WERI-Rb-1 (cell line): ENCODE measurements at regions not wholly inside any gene's neighbourhood (a gene's known extent, or its start where the extent isn't known, plus 50 kb on each side); places are given as distances from the start of the nearest gene placed in this dataset.
"Not testable (repeated sequence)": the region's sequence is repeated elsewhere in the genome, so short reads cannot be mapped to it uniquely, and the experiment has no call there.

Experiments used
- DNase-seq: peaks from one replicate; pipeline ENCODE4 v3.0.0-alpha.2; 2020
- H3K27ac ChIP-seq: fragments of 250-450 bp; sonication (Bioruptor Pico); 2 replicates; pipeline ENCODE4 v1.5.1; 2020; ENCODE audit warnings: mild to moderate bottlenecking, moderate library complexity
- H3K27me3 ChIP-seq: fragments of 250-450 bp; sonication (Bioruptor Pico); 2 replicates; pipeline ENCODE4 v1.5.1; 2021; ENCODE audit warnings: mild to moderate bottlenecking, low read depth, moderate library complexity; ENCODE audit not compliant: insufficient read depth, severe bottlenecking
- H3K36me3 ChIP-seq: fragments of 250-450 bp; sonication (Bioruptor Pico); 2 replicates; pipeline ENCODE4 v1.5.1; 2020; ENCODE audit warnings: mild to moderate bottlenecking, moderate library complexity
- H3K4me3 ChIP-seq: 2 replicates; pipeline ENCODE4 v1.5.1; 2011; ENCODE audit warnings: low read depth, mild to moderate bottlenecking, control low read depth, low read length
- H3K9me3 ChIP-seq: fragments of 250-450 bp; sonication (Bioruptor Pico); 2 replicates; pipeline ENCODE4 v1.5.1; 2021; ENCODE audit warnings: mild to moderate bottlenecking, moderate library complexity; ENCODE audit not compliant: severe bottlenecking
- CTCF ChIP-seq: IDR thresholded peaks from 2 replicates; pipeline ENCODE4 v1.5.1; 2011; ENCODE audit warnings: low read depth, mild to moderate bottlenecking, control low read depth, inconsistent platforms, low read length

- H3K27ac ChIP-seq: no peak overlapping the region
- no peaks in the 10 kb centered on the region for H3K9me3 ChIP-seq
- H3K36me3 ChIP-seq: no peaks in the 10 kb centered on the region
- no peak for TF ChIP-seq CTCF
- H3K4me3 ChIP-seq: no peak overlapping the region
- no peak for DNase-seq
- H3K27me3 ChIP-seq: no peaks in the 10 kb centered on the region
Observed at GRCh38 chr5:117357886-117358285, 783.3 kb upstream of the SEMA6A start.

- Histone ChIP-seq H3K9me3 (no peaks in the 10 kb centered on the region), H3K4me3 (no peak overlapping the region), H3K27me3 (no peaks in the 10 kb centered on the region), H3K36me3 (no peaks in the 10 kb centered on the region), H3K27ac (no peak overlapping the region)
- no peak for DNase-seq
- TF ChIP-seq CTCF: no peak
Observed at GRCh38 chr5:117347280-117347679, 772.7 kb upstream of the SEMA6A start.

GRCh38 chr5:117343726-117344125, 769.1 kb upstream of the SEMA6A start:
- not testable (repeated sequence) for H3K4me3 ChIP-seq, H3K27ac ChIP-seq, H3K9me3 ChIP-seq, H3K27me3 ChIP-seq, DNase-seq, H3K36me3 ChIP-seq

DNA sequence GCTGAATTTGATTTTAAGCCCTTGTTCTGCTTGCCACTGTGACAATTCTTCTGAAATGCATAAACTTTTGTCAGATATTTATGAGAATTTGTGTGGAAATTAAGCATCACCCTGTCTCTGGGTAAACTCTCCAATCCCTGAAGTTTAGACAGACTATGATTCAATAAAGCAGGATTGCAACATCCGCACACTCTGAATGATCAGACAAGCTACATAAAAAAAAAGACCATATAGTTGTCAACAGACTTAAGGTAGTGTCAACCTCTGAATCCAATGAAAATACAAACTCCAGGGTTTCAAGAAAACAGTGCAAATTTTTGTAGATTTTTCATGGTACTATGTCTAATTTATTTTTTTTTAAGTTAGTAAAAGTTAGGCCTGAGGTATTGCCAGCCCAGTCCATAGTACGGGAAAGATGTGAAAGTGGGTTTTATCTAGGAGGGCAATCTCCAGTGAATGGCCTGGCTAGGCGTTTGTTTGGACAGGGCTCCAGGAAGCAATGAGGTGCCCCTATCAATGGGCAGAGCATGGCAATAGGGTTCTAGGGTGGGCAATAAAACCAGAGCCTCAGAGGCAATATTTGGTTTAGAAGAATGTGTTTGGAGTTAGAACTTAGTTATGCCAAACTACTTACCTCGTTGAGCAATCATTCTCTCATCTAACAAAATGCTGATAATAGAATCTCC, 762.6 kb upstream of the SEMA6A start:
- TF ChIP-seq CTCF: no peak
- H3K27ac ChIP-seq: no peak overlapping the region
- no peak for DNase-seq
- no peak overlapping the region for H3K4me3 ChIP-seq
- H3K9me3 ChIP-seq: no peaks in the 10 kb centered on the region
- no peaks in the 10 kb centered on the region for H3K27me3 ChIP-seq
- H3K36me3 ChIP-seq: no peaks in the 10 kb centered on the region

GRCh38 chr5:117336208-117336607, 761.6 kb upstream of the SEMA6A start:
- H3K4me3 ChIP-seq: no peak overlapping the region
- no peaks in the 10 kb centered on the region for H3K36me3 ChIP-seq
- no peak overlapping the region for H3K27ac ChIP-seq
- TF ChIP-seq CTCF: no peak
- no peaks in the 10 kb centered on the region for H3K9me3 ChIP-seq
- DNase-seq: no peak
- no peaks in the 10 kb centered on the region for H3K27me3 ChIP-seq

GRCh38 chr5:117333011-117333410, 758.4 kb upstream of the SEMA6A start:
- TF ChIP-seq CTCF: no peak
- Histone ChIP-seq H3K27ac (no peak overlapping the region), H3K9me3 (no peaks in the 10 kb centered on the region), H3K27me3 (no peaks in the 10 kb centered on the region), H3K36me3 (no peaks in the 10 kb centered on the region), H3K4me3 (no peak overlapping the region)
- DNase-seq: no peak
